Tibial nerve (tissue), 4 donors: ENCODE measurements at regions not wholly inside any gene's neighbourhood (a gene's known extent, or its start where the extent isn't known, plus 50 kb on each side); places are given as distances from the start of the nearest gene placed in this dataset.
"Not testable (repeated sequence)": the region's sequence is repeated elsewhere in the genome, so short reads cannot be mapped to it uniquely, and the experiment has no call there.

ENCODE experiments used
- DNase-seq, 2 donors: peaks; one replicate each; pipeline ENCODE4 v3.0.0-alpha.2; 2019; ENCODE audit warnings: low spot score in 2 of 2
- H3K27ac ChIP-seq, 4 donors: fragments of 200-600 bp; sonication (generic) in 3 of 4; one replicate each; pipeline ENCODE4 v1.5.1; 2017 to 2019; ENCODE audit warnings: mild to moderate bottlenecking in 1 of 4
- H3K27me3 ChIP-seq, 2 donors: fragments of 200-600 bp; sonication (generic) in 1 of 2; one replicate each; pipeline versions ENCODE4 v1.5.1 to v1.6.0; 2017 to 2019
- H3K36me3 ChIP-seq, 3 donors: fragments of 200-600 bp; sonication (generic); one replicate each; pipeline ENCODE4 v1.5.1; 2018 to 2019
- H3K4me1 ChIP-seq, 4 donors: fragments of 200-600 bp; sonication (generic) in 3 of 4; one replicate each; pipeline ENCODE4 v1.5.1; 2017 to 2019
- H3K4me3 ChIP-seq, 4 donors: fragments of 200-600 bp; sonication (generic) in 3 of 4; one replicate each; pipeline ENCODE4 v1.5.1; 2017 to 2019; ENCODE audit warnings: mild to moderate bottlenecking in 1 of 4, moderate library complexity in 1 of 4
- H3K9me3 ChIP-seq, 4 donors: fragments of 200-600 bp; sonication (generic) in 3 of 4; one replicate each; pipeline ENCODE4 v1.5.1; 2017 to 2019
- EP300 ChIP-seq, 2 donors: sonication (generic); formaldehyde crosslinking; IDR thresholded peaks; one replicate each; pipeline ENCODE4 v1.6.1; 2017; ENCODE audit warnings: antibody characterized with exemption in 2 of 2, mild to moderate bottlenecking in 1 of 2
- POLR2A ChIP-seq, 2 donors: fragments of 450-650 bp; IDR thresholded peaks; one replicate each; pipeline ENCODE4 v1.6.1; 2017; ENCODE audit warnings: antibody characterized with exemption in 2 of 2, mild to moderate bottlenecking in 2 of 2, moderate library complexity in 2 of 2
- WGBS, 2 donors: methylation state at CpG; one replicate each; pipeline ENCODE4 v1.1.5; 2018; 5-methylcytosine and 5-hydroxymethylcytosine counted together
- TF ChIP-seq, protein P1 (sequence below), 5 experiments: fragments of 200-600 bp in 3 of 5; fragments of 450-650 bp in 2 of 5; sonication (generic) in 3 of 5; IDR thresholded peaks; one replicate each; pipeline ENCODE4 v1.5.1; 2016 to 2019; ENCODE audit warnings: antibody characterized with exemption in 5 of 5, mild to moderate bottlenecking in 3 of 5, moderate library complexity in 2 of 5

GRCh38 chr10:64699244-64699643 is 1178.0 kb downstream of the REEP3 start:
- WGBS, 2 donors: 52 to 58% methylated on average over 3 of the region's 3 CpGs
- no peak for DNase-seq
- TF ChIP-seq EP300 (IDR thresholded peaks at IDR 0.05) (no peak), POLR2A (IDR thresholded peaks at IDR 0.05) (no peak)
- TF ChIP-seq, protein P1, sequence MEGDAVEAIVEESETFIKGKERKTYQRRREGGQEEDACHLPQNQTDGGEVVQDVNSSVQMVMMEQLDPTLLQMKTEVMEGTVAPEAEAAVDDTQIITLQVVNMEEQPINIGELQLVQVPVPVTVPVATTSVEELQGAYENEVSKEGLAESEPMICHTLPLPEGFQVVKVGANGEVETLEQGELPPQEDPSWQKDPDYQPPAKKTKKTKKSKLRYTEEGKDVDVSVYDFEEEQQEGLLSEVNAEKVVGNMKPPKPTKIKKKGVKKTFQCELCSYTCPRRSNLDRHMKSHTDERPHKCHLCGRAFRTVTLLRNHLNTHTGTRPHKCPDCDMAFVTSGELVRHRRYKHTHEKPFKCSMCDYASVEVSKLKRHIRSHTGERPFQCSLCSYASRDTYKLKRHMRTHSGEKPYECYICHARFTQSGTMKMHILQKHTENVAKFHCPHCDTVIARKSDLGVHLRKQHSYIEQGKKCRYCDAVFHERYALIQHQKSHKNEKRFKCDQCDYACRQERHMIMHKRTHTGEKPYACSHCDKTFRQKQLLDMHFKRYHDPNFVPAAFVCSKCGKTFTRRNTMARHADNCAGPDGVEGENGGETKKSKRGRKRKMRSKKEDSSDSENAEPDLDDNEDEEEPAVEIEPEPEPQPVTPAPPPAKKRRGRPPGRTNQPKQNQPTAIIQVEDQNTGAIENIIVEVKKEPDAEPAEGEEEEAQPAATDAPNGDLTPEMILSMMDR (IDR thresholded peaks at IDR 0.05): no peak

DNA sequence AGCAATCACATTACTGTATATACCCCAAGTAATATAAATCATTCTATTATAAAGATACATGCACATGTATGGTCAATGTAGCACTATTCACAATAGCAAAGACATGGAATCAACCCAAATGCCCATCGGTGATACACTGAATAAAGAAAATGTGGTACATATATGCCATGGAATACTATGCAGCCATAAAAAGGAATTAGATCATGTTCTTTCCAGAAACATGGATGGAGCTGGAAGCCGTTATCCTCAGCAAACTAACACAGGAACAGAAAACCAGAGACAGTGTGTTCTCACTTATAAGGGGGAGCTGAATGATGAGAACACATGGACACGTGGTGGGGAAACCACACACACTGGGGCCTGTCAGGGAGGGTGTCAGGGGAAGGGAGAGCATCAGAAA is 1180.9 kb downstream of the REEP3 start:
- not testable (repeated sequence) for DNase-seq, H3K4me1 ChIP-seq, H3K4me3 ChIP-seq, H3K9me3 ChIP-seq, H3K36me3 ChIP-seq, H3K27ac ChIP-seq, H3K27me3 ChIP-seq
- 62 to 77% methylated on average over 3 of the region's 3 CpGs for WGBS, 2 donors

More at GRCh38 chr10:64699244-64699643, 1178.0 kb downstream of the REEP3 start:
- Histone ChIP-seq H3K4me1 (no peaks in the 10 kb centered on the region), H3K27ac (no peak overlapping the region), H3K27me3 (no peaks in the 10 kb centered on the region), H3K4me3 (no peak overlapping the region), H3K36me3 (no peaks in the 10 kb centered on the region), H3K9me3 (no peaks in the 10 kb centered on the region)

DNA sequence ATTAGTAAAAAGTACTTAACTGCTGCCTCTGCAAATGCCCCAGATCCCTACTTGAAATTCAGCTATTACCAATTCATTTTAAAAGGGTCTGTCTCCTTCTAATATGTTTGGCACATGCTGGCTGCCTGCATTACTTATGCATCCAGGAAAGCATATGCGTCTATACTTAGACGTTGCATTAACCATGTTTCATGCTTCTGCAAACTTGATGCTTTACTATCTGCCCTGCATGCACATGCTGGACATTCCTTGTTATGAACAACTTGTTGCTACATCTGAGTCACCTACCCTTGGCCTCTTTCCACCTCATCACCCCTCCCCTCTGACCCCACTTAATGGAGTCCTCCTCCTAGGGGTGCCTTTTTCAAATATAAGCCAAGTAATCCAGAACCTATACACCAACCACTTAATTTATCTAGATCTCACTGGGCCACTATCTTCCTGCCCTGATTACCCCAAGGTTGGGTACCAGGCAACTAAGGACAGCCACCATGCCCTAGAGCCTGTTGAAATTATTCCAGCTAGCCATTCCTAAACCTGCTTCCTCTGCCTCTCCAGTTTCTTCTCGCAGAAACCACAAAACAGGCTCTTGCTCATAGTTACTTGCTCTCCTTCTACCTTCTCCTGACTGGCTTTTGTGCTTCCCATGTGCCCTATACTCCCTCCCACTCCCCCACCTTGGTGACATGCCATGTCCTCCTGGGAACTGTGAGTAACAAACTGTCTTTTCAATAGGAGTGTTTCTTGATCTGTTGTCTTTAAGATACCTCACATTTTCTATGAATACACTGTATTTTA is 1187.9 kb downstream of the REEP3 start:
- no peak overlapping the region for H3K27ac ChIP-seq
- no peak for DNase-seq
- no peaks in the 10 kb centered on the region for H3K4me1 ChIP-seq
- 85 to 87% methylated on average over 3 of the region's 3 CpGs for WGBS, 2 donors
- H3K4me3 ChIP-seq: no peak overlapping the region
- H3K27me3 ChIP-seq: no peaks in the 10 kb centered on the region
- H3K36me3 ChIP-seq: no peaks in the 10 kb centered on the region
- TF ChIP-seq POLR2A (IDR thresholded peaks at IDR 0.05): no peak
- no peaks in the 10 kb centered on the region for H3K9me3 ChIP-seq

DNA sequence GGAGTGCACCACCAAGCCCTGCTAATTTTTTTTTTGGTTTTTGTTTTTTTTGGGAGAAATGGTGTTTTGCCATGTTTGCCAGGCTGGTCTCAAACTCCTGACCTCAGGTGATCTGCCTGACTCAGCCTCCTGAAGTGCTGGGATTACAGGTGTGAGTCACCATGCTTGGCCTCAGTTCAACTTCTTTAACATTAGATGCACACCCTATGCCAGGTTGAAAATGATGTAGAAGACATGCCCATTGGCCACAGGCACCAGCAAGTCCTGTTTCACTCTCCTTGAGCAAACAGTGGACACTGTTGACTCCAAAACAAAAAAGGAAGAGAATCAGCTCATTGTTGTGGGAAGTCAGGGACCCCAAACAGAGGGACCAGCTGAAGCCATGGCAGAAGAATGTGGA is 1205.3 kb downstream of the REEP3 start:
- no peak overlapping the region for H3K4me3 ChIP-seq
- no peaks in the 10 kb centered on the region for H3K27me3 ChIP-seq
- no peak overlapping the region for H3K27ac ChIP-seq
- TF ChIP-seq POLR2A (IDR thresholded peaks at IDR 0.05): no peak
- TF ChIP-seq EP300 (IDR thresholded peaks at IDR 0.05): no peak
- TF ChIP-seq, protein P1 (IDR thresholded peaks at IDR 0.05): no peak
- H3K36me3 ChIP-seq: no peaks in the 10 kb centered on the region
- DNase-seq: no peak
- H3K4me1 ChIP-seq: no peaks in the 10 kb centered on the region
- no peaks in the 10 kb centered on the region for H3K9me3 ChIP-seq

DNA sequence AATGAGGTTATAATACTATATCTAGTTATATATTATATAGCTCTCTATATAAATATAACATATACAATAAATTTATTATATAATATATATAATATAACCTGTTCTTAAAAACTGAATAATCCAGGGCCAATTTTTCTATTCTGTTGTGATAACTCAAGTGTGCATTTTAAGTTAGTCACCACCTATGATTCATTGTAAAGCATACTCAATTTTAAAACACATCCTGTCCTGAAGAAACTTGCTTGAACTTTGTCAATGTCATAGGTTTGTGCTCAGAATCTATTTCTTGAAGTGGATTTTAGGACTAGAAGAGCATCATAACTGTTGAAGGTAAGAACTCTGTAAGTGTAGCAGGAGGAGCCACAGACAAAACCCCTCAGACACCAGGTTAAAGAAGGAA is 1209.8 kb downstream of the REEP3 start:
- Histone ChIP-seq H3K9me3 (no peaks in the 10 kb centered on the region), H3K4me1 (no peaks in the 10 kb centered on the region), H3K27ac (no peak overlapping the region), H3K4me3 (no peak overlapping the region), H3K36me3 (no peaks in the 10 kb centered on the region), H3K27me3 (no peaks in the 10 kb centered on the region)
- no peak for DNase-seq
- TF ChIP-seq, protein P1 (IDR thresholded peaks at IDR 0.05): no peak
- TF ChIP-seq EP300 (IDR thresholded peaks at IDR 0.05) (no peak), POLR2A (IDR thresholded peaks at IDR 0.05) (no peak)

GRCh38 chr10:64732372-64732957 is 1211.3 kb downstream of the REEP3 start:
- Histone ChIP-seq H3K27me3 (no peaks in the 10 kb centered on the region), H3K9me3 (no peaks in the 10 kb centered on the region), H3K4me1 (no peaks in the 10 kb centered on the region), H3K27ac (no peak overlapping the region), H3K36me3 (no peaks in the 10 kb centered on the region), H3K4me3 (no peak overlapping the region)
- TF ChIP-seq EP300 (IDR thresholded peaks at IDR 0.05) (no peak), POLR2A (IDR thresholded peaks at IDR 0.05) (no peak)
- DNase-seq: no peak
- 35 to 49% methylated on average over 8 of the region's 8 CpGs for WGBS, 2 donors
